GM21723 (cell line): ENCODE measurements at regions not wholly inside any gene's neighbourhood (a gene's known extent, or its start where the extent isn't known, plus 50 kb on each side); places are given as distances from the start of the nearest gene placed in this dataset.

ENCODE experiments used
- ATAC-seq: cut with Tn5 transposase; IDR thresholded peaks from one replicate; pipeline ENCODE4 v1.9.1; 2021; ENCODE audit warnings: mild to moderate bottlenecking, moderate library complexity; ENCODE audit not compliant: unreplicated experiment

DNA sequence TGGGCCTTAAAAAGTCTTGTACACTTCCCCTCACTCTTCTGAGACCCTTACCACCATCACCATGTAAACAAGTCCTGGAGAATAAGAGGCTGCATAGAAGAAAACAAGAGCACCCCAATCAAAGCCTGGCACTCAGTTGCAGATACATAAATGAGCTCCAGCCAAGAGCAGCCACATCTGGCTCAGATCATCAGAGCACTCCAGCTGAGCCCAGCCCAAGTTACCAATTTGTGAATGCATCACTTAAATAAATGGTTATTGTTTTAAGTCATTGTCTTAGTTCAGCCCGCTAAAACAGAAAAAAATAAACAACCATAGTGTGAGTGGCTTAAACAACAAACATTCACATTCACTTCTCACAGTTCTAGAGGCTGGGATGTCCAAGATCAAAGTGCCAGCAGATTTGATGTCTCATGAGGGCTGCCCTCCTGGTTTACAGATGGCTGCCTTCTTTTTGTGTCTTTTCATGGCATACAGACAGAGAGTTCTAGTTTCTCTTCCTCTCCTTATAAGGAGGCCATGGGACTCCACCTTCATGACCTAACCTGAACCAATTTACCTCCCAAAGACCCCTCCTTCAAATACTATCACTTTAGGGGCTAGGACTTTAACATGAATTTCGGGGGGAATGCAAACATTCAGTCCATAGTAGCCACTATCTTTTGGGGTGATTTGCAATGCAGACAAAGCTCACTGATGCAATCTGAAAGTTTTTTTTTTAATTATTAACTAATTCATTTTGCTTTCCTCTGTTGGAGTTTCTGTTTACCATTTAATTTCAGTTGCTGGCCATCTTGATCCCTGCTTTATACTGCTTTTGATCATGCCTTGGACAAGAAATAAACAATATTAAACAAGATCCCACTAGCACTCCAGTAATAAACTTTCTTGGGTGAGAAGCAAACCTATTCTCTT lies 187.5 kb upstream of the ACVR2A start:
- ATAC-seq = no peak

- no peak for ATAC-seq
Observed at GRCh38 chr2:147649998-147650397, 194.8 kb upstream of the ACVR2A start.

- no peak for ATAC-seq
Observed at GRCh38 chr2:147649286-147649685, 195.5 kb upstream of the ACVR2A start.

- ATAC-seq = no peak
Observed at GRCh38 chr2:147648471-147648870, 196.4 kb upstream of the ACVR2A start.

- no peak for ATAC-seq
Observed at GRCh38 chr2:147647816-147648215, 197.0 kb upstream of the ACVR2A start.

DNA sequence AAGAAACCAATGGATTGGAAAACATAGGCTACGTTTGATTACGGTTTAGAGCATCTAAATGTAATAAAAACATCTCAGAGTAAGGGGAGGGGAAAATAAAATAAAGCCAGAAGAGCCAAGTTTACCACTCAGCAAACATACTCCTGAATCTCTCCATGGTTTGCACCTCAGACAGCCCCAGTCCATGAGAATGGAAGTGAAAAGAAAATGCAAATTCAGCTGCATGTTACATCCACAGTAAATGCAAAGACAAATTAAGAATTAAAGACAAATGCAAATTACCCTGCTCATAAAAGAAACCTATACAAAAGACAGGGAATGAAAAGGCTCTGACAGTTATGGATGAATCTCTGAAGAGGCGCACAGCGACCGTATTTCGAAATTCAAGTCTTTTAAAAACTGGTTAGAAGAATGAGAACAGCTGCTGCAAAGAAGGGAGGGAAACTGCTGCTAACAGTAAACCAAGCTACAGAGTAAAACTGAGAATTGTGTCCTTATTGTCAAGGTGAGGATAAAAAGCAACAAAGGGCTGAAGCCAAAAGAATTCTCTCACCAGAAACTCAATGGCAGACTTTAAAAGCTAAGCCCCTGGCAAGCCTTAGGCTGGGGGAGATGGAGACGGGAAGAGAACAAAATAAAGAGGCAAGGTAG lies 197.9 kb upstream of the ACVR2A start:
- ATAC-seq = no peak

GRCh38 chr2:147644491-147644890 lies 200.3 kb upstream of the ACVR2A start:
- no peak for ATAC-seq

GRCh38 chr2:147642765-147643164 lies 202.1 kb upstream of the ACVR2A start:
- no peak for ATAC-seq

- ATAC-seq = no peak
Observed at GRCh38 chr2:147641651-147642050, 203.2 kb upstream of the ACVR2A start.

GRCh38 chr2:147639891-147640290 lies 204.9 kb upstream of the ACVR2A start:
- ATAC-seq = peak; percentile 87

DNA sequence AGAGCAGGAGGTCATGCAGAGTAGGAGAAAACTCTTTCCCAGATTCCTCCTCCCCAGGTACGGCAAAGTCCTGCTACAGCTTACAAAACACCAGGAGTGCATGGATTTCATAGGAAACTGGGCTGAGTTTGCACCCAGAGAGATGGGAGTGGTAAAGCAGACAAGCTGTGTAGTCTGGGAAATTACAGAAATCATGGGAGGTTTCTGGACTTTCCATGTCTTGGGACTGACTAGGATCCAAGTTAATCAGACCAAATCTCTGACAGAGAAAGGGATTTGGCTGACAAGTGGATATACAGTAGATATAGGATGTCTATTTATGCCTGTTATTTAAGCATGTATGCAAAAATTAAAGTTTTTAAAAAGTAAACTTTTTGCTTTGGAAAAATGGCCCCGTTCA lies 205.4 kb upstream of the ACVR2A start:
- no peak for ATAC-seq

DNA sequence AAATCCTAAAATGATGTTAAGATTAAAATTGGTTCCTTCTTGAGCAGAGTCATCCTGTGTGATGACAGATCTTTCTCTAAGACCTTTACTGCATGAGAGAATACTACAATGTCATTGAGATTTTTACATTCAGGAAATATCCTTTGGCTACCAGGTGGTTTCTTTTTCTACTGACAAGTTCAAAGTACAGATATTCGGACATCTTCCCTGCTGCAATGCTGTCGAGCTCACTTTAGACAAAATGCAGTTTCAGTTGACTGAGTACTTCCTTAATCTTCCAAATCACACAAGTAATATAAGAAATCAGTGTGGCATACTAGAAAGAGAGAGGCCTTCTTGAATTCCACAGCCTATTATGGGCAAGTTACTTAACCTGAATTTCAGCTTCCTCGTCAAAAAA lies 207.9 kb upstream of the ACVR2A start:
- ATAC-seq = no peak

DNA sequence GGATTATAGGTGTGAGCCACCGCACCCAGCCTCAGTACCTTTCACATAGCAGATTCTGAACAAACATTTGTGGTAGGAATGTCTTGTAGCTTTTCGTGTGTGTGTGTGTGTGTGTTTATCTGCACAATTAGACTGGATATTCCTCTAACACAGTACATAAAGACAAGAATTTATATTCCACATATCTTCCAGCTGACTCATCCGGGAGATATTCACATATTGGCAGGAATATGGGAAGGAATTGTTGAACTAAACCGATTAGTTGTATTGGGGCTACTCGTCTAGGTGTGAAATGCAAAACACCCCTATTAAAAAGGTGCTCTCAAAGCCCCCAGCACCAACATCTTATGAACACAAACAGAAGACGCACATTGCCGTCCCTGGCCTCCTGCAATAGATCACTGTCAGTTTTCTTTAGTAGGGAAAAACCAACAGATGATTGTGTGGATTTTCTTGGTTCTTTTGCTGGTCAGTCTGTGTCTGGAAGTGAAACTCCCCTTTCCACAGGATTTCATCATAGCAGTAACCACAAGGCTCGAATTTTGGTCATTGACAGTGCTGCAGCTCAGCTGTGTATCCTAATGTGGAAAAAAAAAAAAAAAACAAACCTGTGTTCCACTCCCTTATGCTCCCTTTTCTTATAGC lies 208.5 kb upstream of the ACVR2A start:
- no peak for ATAC-seq

DNA sequence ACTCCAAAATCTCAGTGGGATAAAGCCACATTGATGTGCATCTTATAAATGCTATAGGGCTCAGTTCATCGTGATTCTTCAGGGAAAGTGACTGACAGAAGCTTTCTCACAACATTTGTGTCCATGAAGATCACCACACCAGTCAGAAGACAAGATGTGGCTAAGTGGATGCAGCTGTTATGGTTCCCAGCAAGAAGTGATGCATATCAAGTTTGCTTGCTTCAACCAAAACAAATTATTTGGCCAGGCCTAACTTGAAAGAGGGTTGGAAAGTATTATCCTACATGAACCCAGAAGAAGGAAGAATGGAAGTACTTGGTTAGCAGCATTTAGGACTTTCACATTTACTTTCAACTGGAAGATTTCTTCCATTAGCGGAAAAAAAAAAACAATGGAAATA lies 210.0 kb upstream of the ACVR2A start:
- no peak for ATAC-seq

- no peak for ATAC-seq
Observed at GRCh38 chr2:147632198-147632597, 212.6 kb upstream of the ACVR2A start.

- no peak for ATAC-seq
Observed at GRCh38 chr2:147631294-147631693, 213.5 kb upstream of the ACVR2A start.

DNA sequence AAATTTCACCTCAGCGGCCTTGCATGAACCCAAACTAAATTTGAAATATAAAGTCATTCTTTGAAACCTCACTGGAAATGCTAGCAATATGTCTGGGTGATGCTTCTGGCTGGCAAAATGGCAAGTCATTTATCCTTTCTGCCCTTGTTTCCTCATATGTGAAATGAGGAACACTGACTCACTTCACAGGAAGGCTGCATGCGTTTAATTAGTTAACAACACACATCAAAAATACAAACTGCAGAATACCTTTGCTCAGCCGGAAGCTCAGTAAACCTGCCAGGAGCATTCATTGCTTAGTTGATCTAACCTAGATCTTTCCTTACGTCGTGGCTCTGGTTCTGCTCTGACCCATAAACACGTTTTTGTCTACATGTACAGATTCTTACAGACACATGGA lies 214.2 kb upstream of the ACVR2A start:
- ATAC-seq = no peak

DNA sequence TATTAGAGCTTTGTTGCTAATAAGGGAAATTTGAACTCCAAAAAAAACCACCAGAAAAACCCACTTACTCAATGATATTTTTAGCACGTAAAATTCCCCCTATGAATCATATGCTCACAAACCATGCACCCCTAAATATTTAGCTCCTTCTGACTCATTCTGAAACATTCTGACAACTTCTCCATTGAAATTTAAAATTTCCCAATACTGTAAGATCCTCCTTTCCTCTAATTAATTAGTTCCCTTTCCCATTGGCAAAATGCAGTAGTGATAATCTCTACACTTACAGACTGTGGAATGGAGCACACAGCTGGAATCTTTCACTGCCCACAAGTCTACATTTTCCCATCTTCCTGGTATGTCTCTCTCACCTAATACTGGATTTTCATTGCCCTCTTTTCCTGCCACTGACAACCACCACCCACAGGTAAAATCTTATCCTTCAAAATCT lies 215.8 kb upstream of the ACVR2A start:
- ATAC-seq = peak; percentile 58

- ATAC-seq = peak; percentile 97
Observed at GRCh38 chr2:147623328-147623727, 221.5 kb upstream of the ACVR2A start.

- ATAC-seq = no peak
Observed at GRCh38 chr2:147621656-147622197, 223.1 kb upstream of the ACVR2A start.

- no peak for ATAC-seq
Observed at GRCh38 chr2:147619808-147620207, 225.0 kb upstream of the ACVR2A start.
